HepG2 (cell line): ENCODE measurements at regions not wholly inside any gene's neighbourhood (a gene's known extent, or its start where the extent isn't known, plus 50 kb on each side); places are given as distances from the start of the nearest gene placed in this dataset.

Source experiments
- AHDC1 ChIP-seq: sonication (generic); formaldehyde crosslinking; IDR thresholded peaks from 2 replicates; pipeline ENCODE4 v1.5.1; 2020; ENCODE audit warnings: mild to moderate bottlenecking, missing genetic modification reagents, borderline replicate concordance
- BHLHE40 ChIP-seq: IDR thresholded peaks from 2 replicates; pipeline ENCODE4 v1.6.1; 2011; ENCODE audit warnings: low read length, improper control_type of control experiment
- CBX5 ChIP-seq: sonication (generic); formaldehyde crosslinking; IDR thresholded peaks from 2 replicates; pipeline ENCODE4 v1.4.0; 2020; ENCODE audit warnings: missing genetic modification reagents, borderline replicate concordance
- FOXK1 ChIP-seq: sonication (generic); formaldehyde crosslinking; IDR thresholded peaks from 2 replicates; pipeline ENCODE4 v1.4.0; 2020; ENCODE audit warnings: low read depth, missing genetic modification reagents, borderline replicate concordance
- IRF2 ChIP-seq: IDR thresholded peaks from 2 replicates; pipeline ENCODE4 v1.6.1; 2018; ENCODE audit warnings: missing genetic modification reagents, missing compliant biosample characterization
- MED1 ChIP-seq: sonication (generic); formaldehyde crosslinking; IDR thresholded peaks from 2 replicates; pipeline ENCODE4 v1.4.0; 2020; ENCODE audit warnings: missing genetic modification reagents
- NAIF1 ChIP-seq: sonication (generic); formaldehyde crosslinking; IDR thresholded peaks from 2 replicates; pipeline ENCODE4 v1.5.0; 2020; ENCODE audit warnings: mild to moderate bottlenecking, missing genetic modification reagents, borderline replicate concordance
- NR1H2 ChIP-seq: sonication (generic); formaldehyde crosslinking; IDR thresholded peaks from 2 replicates; pipeline ENCODE4 v1.8.1; 2022; ENCODE audit warnings: low read depth, missing genetic modification reagents, borderline replicate concordance
- NR2F1 ChIP-seq, 2 experiments: fragments of 450-650 bp in 1 of 2; formaldehyde crosslinking in 1 of 2; IDR thresholded peaks; 2 replicates each; pipeline versions ENCODE4 v1.5.0 to v1.6.1; 2016 to 2020; ENCODE audit warnings: mild to moderate bottlenecking in 1 of 2, missing compliant biosample characterization in 1 of 2, missing genetic modification reagents in 1 of 2, moderate library complexity in 1 of 2
- PAXIP1 ChIP-seq: sonication (generic); formaldehyde crosslinking; conservative IDR thresholded peaks from 2 replicates; pipeline ENCODE4 v1.4.0; 2020; ENCODE audit warnings: mild to moderate bottlenecking, missing genetic modification reagents, moderate library complexity
- PBX3 ChIP-seq: sonication (generic); formaldehyde crosslinking; IDR thresholded peaks from 2 replicates; pipeline ENCODE4 v1.8.1; 2023; ENCODE audit warnings: missing genetic modification reagents, inconsistent platforms, borderline replicate concordance
- POGK ChIP-seq: sonication (generic); formaldehyde crosslinking; conservative IDR thresholded peaks from 2 replicates; pipeline ENCODE4 v1.8.0; 2022; ENCODE audit warnings: mild to moderate bottlenecking, moderate library complexity, missing genetic modification reagents
- POLR2AphosphoS2 ChIP-seq: IDR thresholded peaks from 2 replicates; pipeline ENCODE4 v1.6.1; 2011; ENCODE audit warnings: low read depth, low read length, improper control_type of control experiment
- SKI ChIP-seq: fragments of 450-650 bp; IDR thresholded peaks from one replicate; pipeline ENCODE4 v1.6.1; 2018; ENCODE audit warnings: mild to moderate bottlenecking; ENCODE audit not compliant: partially characterized antibody
- THYN1 ChIP-seq: sonication (generic); formaldehyde crosslinking; IDR thresholded peaks from 2 replicates; pipeline ENCODE4 v1.8.1; 2023; ENCODE audit warnings: low read depth, mild to moderate bottlenecking, moderate library complexity, missing genetic modification reagents, borderline replicate concordance
- ZMYM3 ChIP-seq: sonication (generic); formaldehyde crosslinking; IDR thresholded peaks from 2 replicates; pipeline ENCODE4 v1.5.1; 2020; ENCODE audit warnings: mild to moderate bottlenecking, missing genetic modification reagents
- ZNF446 ChIP-seq: sonication (generic); formaldehyde crosslinking; IDR thresholded peaks from 2 replicates; pipeline ENCODE4 v1.5.0; 2020; ENCODE audit warnings: mild to moderate bottlenecking, missing genetic modification reagents

GRCh38 chrX:39953879-39954278, 143.9 kb downstream of the BCOR start (continued):
- TF ChIP-seq FOXK1 (peak; percentile 41; the same call in 1 of the 2 replicates), MED1 (CRISPR knock-in tag) (peak; percentile 61; the same call in 1 of the 2 replicates), POGK (CRISPR knock-in tag) (no peak), IRF2 (0 out of 2 replicates have a peak, but pooled peaks have one; percentile 40), THYN1 (CRISPR knock-in tag) (no peak), CBX5 (CRISPR knock-in tag) (peak; percentile 44; the same call in 1 of the 2 replicates), SKI (peak; percentile 62), PAXIP1 (CRISPR knock-in tag) (peak; percentile 68), ZMYM3 (CRISPR knock-in tag) (peak; percentile 92), POLR2AphosphoS2 (no peak), NAIF1 (no peak), BHLHE40 (peak; percentile 38; the same call in 1 of the 2 replicates), NR2F1 (CRISPR knock-in tag; IDR thresholded peaks at IDR 0.05) (no peak), NR1H2 (CRISPR knock-in tag) (no peak), PBX3 (no peak), AHDC1 (CRISPR knock-in tag) (peak; percentile 78; the same call in 1 of the 2 replicates), ZNF446 (CRISPR knock-in tag) (no peak)
